HG03175 (cell line): ENCODE measurements at regions not wholly inside any gene's neighbourhood (a gene's known extent, or its start where the extent isn't known, plus 50 kb on each side); places are given as distances from the start of the nearest gene placed in this dataset.

Source experiments
- ATAC-seq: cut with Tn5 transposase; IDR thresholded peaks from one replicate; pipeline ENCODE4 v1.9.1; 2021; ENCODE audit warnings: mild to moderate bottlenecking, moderate library complexity; ENCODE audit not compliant: unreplicated experiment

GRCh38 chr5:166365164-166365563 is 1926.3 kb upstream of the WWC1 start:
- no peak for ATAC-seq

- ATAC-seq: no peak
These were observed 1924.1 kb upstream of the WWC1 start for GRCh38 chr5:166367391-166367790.

DNA sequence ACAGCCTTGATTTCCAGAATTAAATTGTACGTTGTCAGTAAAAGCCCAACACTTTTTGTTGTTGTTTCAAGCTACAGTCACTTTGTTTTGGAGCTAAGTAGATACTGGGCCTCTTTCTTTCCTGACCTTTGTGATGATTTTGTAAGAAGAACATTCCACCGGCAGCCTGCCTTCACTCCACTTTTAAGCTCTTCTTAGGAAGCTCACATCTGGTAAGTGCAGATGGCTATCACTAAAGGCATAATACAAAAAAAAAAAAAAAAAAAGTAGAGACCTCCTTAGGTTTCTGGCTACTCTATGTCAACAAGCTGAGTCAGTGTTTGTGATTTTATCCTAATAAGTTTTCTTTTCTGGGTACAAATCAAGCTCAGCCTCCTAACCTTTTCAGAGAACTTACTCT is 1922.1 kb upstream of the WWC1 start:
- ATAC-seq: no peak

DNA sequence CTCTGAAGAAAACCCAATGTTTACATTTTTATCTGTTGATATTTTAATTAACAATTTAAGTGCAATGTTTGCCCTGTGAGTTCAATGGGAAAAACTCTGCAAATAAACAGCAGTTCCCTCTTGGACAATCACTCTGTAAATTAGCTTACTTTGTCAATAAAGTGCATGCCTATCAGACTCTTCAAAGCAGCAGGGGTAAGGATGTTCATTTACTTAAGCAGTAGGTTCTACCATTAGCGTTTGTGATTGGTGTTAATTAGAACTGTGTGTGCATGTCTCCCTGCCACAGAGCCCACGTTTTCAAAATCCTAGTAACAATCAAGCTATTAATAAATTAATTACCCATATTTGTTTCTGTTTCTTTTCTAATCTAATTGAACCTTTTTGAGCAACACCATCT is 1921.6 kb upstream of the WWC1 start:
- no peak for ATAC-seq

GRCh38 chr5:166370928-166371690 is 1920.3 kb upstream of the WWC1 start:
- no peak for ATAC-seq

DNA sequence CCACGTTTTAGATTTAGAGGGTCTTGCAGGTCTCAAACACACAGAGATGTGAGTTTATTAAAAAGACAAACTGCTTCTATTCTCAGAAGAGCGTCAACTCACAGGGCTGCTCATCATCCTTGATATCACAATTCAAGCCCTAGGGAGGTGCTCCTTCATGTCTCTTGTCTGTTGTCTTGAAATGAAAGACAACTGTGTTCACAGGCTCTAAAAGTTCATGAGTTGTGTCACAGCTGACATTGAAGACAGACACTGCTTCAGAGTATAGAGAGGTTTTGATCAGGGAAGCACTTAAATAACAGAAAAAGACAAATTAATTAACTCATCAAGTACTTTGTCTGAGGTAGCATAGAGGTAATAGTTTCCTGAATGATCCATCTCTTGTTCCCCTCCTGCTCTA is 1917.6 kb upstream of the WWC1 start:
- ATAC-seq: no peak

DNA sequence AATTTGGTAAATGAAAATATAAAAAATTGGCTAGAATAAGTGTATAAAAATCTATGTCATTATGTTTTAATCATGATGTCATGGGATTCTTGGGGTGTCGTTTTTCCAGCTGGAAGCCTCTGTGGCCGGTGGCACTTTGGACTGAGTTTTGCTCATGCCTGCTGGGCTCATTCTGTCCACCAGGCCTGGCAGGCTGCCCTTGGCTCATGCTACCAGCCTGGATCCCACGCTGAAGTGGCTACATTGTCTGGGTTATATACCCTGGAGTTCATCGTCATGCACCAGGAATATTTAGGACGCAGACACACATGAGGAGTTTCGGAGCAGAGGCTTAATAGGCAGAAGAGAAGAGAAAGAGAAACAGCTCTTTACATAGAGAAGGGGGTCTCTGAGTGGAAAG is 1913.7 kb upstream of the WWC1 start:
- no peak for ATAC-seq

- ATAC-seq: no peak
These were observed 1911.9 kb upstream of the WWC1 start for GRCh38 chr5:166379517-166379916.

DNA sequence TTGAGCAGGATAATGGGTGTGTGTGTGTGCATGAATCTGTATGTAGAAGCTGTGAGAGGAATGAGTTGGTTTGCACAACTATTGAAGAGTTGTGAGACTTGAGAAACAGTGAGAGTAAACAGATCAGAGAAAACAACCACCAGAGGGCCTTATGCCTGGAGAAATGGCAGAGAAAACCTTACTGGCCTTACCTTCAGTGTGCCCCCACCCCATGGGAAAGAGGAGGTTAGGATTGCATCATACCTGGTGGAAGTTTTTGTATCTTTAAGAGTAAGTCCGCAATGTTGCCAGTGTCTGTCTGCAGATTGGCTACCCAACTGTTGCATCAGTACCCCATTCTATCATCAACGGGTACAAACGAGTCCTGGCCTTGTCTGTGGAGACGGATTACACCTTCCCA is 1909.4 kb upstream of the WWC1 start:
- no peak for ATAC-seq

- no peak for ATAC-seq
These were observed 1893.3 kb upstream of the WWC1 start for GRCh38 chr5:166398131-166398530.

DNA sequence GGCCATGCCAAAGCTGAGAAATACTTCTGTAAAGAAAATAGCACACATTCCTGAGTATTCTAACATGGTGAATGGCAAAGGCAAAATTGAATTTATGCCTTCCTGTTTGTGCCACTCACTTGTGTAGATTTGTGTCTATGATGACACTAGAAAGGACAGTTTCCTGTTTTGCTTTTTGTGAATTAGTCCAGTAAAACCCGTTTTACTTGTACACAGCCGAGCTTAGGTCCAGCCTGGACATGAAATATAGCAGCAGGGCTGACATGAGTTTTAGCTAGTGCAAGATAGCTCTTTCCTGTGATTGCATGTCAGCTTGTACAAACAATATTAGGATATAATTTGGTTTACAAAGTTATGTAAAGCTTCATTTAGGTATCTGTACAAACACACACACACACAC is 1891.7 kb upstream of the WWC1 start:
- ATAC-seq: no peak

- no peak for ATAC-seq
These were observed 1890.1 kb upstream of the WWC1 start for GRCh38 chr5:166401391-166401790.

DNA sequence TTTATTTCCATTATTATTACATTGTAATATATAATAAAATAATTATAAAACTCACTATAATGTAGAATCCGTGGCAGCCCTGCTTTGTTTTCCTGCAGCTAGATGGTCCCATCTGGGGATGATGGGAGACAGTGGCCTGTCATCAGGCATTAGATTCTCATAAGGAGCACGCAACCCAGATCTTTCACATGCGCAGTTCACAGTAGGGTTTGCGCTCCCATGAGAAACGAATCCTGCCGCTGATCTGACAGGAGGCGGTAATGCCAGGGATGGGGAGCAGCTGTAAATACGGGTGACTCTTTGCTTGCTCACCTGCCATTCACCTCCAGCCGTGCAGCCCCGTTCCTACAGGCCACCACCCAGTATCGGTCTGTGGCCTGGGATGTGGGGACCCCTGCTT is 1879.3 kb upstream of the WWC1 start:
- ATAC-seq: no peak

DNA sequence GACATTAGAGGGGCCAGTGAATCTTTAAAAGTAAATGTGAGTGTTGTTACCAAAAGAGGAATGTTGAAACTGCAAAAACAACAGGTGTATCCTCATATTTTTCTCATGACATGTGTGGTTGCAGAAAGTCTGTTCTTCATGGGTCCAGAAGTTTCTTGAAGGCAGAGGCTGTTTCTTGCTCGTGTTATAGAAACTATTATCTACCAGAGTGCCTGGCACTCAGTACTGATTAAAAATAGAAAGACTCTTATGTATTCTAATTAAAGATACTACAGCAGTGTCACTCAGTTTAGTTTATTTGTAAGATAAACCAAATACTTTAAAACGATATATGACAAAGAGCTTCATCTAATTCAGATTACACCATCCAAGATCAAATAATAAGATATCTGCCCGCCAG is 1864.2 kb upstream of the WWC1 start:
- ATAC-seq: no peak

GRCh38 chr5:166428264-166428803 is 1863.1 kb upstream of the WWC1 start:
- ATAC-seq: no peak

DNA sequence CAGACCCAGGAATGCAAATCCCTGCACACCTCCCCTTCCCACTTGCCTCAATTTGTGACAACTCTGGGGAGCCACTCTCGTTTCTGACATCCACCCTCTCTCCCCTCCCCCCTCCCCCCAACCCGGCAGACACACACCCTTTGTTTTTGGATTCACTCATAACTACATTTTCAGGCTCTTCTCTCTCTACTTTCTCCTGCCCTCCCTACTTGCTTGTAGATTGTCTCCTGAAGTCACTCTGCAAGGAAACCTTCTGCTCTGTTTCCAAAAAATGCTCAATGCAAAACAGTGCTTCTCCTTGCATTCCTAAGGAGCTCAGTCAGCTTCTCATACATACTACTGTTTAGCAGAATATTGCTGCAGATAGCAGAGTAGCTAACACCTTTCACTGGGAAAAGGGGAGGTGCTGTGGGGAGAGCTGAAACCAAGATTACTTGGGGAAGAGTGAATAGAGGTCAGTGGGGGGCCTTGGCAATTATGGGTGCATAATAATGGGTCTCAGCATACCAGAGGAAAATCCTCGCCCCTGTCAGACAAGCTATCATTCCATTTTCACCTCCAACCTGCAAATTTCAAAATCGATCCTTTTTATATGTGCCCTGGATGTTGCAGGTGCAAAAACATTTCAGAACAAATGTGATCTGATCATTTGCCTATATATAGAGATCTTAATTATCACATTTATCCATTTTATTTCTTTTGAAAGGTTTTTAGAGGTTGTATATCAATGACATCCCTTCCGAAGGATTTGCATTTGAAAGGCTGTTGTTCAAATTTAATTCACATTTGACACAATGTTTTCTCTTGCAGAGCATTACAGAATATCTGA is 1860.7 kb upstream of the WWC1 start:
- no peak for ATAC-seq

DNA sequence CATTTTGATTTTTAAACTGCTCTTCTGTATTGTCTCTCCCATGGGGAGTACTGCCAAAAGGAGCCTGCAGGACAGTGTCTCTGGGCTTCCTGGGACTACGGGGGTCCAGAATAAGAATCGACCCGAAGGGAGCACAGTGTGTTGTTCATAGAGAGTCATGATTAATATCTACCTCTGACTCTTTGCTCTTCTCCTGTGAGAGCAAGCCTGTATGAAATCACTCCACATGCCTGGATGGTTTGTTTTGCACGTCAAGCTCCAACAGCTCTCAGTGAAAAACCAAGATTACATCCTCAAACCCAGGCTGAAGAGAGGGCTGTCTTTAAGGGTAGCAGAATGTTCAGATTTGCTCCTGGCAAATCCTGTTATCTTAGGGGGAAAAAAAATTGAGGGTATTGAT is 1860.0 kb upstream of the WWC1 start:
- ATAC-seq: no peak

- no peak for ATAC-seq
These were observed 1857.8 kb upstream of the WWC1 start for GRCh38 chr5:166433679-166434078.

DNA sequence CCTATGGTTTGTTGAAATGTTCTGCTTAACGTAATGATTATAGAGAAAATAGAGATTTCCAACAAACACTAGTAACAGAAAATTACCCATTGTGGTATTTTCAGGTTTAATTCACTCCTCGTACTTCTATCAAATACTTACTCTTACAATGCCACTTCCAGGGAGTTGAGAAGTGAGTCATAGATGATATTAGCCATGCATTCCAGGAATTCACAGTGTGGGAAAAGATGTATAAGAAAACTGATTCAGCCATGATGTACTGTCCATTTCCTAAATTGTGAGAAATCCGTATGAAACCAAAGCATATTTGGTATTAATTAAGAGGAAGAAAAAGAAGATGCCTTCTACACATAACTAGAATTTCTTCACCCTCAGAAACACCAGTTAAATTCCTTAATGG is 1854.6 kb upstream of the WWC1 start:
- ATAC-seq: no peak

DNA sequence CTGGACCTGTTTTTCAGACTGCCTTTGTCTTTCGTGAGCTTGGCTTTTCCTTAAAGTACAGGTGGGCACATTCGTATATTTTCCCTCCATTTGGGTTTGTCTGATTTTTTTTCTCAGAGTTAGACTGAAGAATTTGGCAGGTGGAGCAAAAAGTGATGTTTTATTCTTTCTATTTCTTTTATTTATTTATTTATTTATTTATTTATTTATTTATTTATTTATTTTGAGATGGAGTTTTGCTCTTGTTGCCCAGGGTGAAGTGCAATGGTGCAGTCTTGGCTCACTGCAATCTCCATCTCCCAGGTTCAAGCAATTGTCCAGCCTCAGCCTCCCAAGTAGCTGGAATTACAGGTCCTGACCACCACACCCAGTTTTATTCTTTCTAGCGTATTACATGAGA is 1805.1 kb upstream of the WWC1 start:
- ATAC-seq: no peak

DNA sequence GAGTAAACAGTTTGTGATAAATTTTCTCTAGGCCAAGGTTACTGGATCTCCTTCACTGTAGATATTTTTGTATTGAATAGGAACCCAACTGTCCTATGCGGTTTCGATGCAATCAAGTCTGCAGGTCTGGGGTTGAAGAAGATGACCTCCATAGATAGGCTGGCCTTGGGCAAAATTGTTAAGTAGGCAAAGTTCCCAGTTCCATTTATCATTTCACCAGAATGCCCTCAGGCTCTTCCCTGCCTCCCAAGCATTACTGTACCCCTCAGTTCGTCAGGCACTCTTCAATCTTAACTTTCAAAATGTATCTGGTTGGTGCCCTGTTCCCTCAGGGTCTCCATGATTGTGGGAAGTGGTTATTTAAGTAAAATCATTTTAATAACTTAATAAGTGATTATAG is 1802.9 kb upstream of the WWC1 start:
- no peak for ATAC-seq

DNA sequence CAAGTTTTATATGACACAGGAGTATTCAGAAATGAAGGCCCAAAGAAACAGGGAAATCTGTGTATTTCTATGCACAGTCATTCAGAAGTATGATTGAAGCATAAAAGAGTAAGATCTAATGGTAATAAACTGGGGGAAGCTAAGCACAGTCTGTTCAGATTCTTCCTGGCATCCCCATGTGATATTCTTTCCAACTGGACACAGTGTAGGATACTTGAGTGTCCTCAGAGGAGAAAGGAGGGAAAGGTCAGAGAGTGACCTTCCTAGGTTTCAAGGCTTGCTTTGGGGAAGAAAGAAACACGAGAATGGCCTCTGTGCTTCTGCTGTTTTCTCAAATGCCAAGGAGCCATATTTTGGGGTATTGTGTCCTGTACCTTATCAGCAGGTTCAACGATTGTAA is 1798.4 kb upstream of the WWC1 start:
- no peak for ATAC-seq
